ENCODE measurements at regions not wholly inside any gene's neighbourhood (a gene's known extent, or its start where the extent isn't known, plus 50 kb on each side); places are given as distances from the start of the nearest gene placed in this dataset.

DNA sequence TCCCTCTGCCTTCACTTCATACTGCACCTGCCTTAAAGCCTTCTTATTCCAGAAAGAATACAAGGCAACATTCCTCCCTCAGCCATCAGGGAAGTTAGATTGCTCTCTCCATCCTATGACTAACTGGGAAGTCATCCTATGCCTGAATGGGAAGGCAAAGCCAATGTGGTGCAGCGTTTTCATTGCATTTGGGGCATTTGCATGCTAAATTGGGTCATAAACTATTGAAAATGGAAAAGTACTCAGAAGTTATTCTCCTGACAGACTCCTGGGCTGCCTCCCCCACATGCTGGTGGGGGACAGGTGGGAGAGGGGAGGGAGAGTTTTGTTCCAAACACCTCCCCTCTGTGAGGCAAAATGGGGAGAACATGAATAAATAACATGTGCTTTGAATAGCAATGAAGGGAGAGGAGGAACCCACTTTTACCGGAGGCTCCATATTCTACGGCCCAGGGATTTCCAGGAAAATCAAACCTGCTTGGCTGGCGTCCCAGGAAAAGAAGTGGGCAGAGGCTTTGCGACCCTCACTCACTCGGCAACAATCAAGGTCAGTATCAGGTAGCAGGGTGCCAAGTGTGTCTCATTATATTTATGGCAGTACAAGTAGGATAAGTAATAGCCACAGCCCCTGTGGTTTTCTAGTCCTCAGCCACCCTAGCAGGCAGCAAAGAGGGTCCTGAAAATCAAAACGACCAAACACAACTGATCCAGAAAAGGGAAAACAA, 84.1 kb downstream of the BOD1L2 start:
- ChIA-PET CTCF (no interaction called here), POLR2A (no interaction called here)
- no peaks in the 10 kb centered on the region for H3K4me1 ChIP-seq (ENCODE audit: control insufficient read depth, insufficient read depth, low read length)
- H3K4me3 ChIP-seq (ENCODE audit: low read depth, low read length), result no peak overlapping the region
- TF ChIP-seq, protein P1, sequence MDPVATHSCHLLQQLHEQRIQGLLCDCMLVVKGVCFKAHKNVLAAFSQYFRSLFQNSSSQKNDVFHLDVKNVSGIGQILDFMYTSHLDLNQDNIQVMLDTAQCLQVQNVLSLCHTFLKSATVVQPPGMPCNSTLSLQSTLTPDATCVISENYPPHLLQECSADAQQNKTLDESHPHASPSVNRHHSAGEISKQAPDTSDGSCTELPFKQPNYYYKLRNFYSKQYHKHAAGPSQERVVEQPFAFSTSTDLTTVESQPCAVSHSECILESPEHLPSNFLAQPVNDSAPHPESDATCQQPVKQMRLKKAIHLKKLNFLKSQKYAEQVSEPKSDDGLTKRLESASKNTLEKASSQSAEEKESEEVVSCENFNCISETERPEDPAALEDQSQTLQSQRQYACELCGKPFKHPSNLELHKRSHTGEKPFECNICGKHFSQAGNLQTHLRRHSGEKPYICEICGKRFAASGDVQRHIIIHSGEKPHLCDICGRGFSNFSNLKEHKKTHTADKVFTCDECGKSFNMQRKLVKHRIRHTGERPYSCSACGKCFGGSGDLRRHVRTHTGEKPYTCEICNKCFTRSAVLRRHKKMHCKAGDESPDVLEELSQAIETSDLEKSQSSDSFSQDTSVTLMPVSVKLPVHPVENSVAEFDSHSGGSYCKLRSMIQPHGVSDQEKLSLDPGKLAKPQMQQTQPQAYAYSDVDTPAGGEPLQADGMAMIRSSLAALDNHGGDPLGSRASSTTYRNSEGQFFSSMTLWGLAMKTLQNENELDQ (tag by site-specific recombination; IDR thresholded peaks at IDR 0.05; ENCODE audit: low read depth), result no peak
- TF ChIP-seq ZNF670 (tag by site-specific recombination; IDR thresholded peaks at IDR 0.05; ENCODE audit: low read depth), result no peak
- TF ChIP-seq MZF1 (tag by site-specific recombination; IDR thresholded peaks at IDR 0.05; ENCODE audit: borderline replicate concordance), result no peak
- TF ChIP-seq PRDM1 (tag by site-specific recombination; IDR thresholded peaks at IDR 0.05), result no peak
- TF ChIP-seq ZNF704 (tag by site-specific recombination; IDR thresholded peaks at IDR 0.05), result no peak
- TF ChIP-seq ZNF449 (tag by site-specific recombination; IDR thresholded peaks at IDR 0.05), result no peak
- no peak for TF ChIP-seq ZNF202 (tag by site-specific recombination; IDR thresholded peaks at IDR 0.05; ENCODE audit: borderline replicate concordance)
- TF ChIP-seq ZNF37A (tag by site-specific recombination; IDR thresholded peaks at IDR 0.05), result no peak
- TF ChIP-seq, protein P2, sequence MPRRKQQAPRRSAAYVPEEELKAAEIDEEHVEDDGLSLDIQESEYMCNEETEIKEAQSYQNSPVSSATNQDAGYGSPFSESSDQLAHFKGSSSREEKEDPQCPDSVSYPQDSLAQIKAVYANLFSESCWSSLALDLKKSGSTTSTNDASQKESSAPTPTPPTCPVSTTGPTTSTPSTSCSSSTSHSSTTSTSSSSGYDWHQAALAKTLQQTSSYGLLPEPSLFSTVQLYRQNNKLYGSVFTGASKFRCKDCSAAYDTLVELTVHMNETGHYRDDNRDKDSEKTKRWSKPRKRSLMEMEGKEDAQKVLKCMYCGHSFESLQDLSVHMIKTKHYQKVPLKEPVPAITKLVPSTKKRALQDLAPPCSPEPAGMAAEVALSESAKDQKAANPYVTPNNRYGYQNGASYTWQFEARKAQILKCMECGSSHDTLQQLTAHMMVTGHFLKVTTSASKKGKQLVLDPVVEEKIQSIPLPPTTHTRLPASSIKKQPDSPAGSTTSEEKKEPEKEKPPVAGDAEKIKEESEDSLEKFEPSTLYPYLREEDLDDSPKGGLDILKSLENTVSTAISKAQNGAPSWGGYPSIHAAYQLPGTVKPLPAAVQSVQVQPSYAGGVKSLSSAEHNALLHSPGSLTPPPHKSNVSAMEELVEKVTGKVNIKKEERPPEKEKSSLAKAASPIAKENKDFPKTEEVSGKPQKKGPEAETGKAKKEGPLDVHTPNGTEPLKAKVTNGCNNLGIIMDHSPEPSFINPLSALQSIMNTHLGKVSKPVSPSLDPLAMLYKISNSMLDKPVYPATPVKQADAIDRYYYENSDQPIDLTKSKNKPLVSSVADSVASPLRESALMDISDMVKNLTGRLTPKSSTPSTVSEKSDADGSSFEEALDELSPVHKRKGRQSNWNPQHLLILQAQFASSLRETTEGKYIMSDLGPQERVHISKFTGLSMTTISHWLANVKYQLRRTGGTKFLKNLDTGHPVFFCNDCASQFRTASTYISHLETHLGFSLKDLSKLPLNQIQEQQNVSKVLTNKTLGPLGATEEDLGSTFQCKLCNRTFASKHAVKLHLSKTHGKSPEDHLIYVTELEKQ (tag by site-specific recombination; IDR thresholded peaks at IDR 0.05; ENCODE audit: borderline replicate concordance), result no peak
- no peak for TF ChIP-seq ZNF239 (tag by site-specific recombination; IDR thresholded peaks at IDR 0.05)
- TF ChIP-seq ZBTB44 (tag by site-specific recombination; IDR thresholded peaks at IDR 0.05), result no peak
- TF ChIP-seq ZNF549 (tag by site-specific recombination; IDR thresholded peaks at IDR 0.05), result no peak
- no peak for TF ChIP-seq ZNF10 (tag by site-specific recombination; IDR thresholded peaks at IDR 0.05)
- TF ChIP-seq ZNF626 (tag by site-specific recombination; IDR thresholded peaks at IDR 0.05), result no peak
- TF ChIP-seq GLI4 (tag by site-specific recombination; IDR thresholded peaks at IDR 0.05), result no peak
- no peaks in the 10 kb centered on the region for H3K9me3 ChIP-seq (ENCODE audit: control insufficient read depth, insufficient read depth, low read depth, low read length)
- no peak overlapping the region for H3K27ac ChIP-seq (ENCODE audit: extremely low read depth, low read depth, low read length)
- no peaks in the 10 kb centered on the region for H3K36me3 ChIP-seq (ENCODE audit: control insufficient read depth in 2 of 2, insufficient read depth in 1 of 2, low read length in 2 of 2)
